ENCODE measurements at regions not wholly inside any gene's neighbourhood (a gene's known extent, or its start where the extent isn't known, plus 50 kb on each side); places are given as distances from the start of the nearest gene placed in this dataset.

DNA sequence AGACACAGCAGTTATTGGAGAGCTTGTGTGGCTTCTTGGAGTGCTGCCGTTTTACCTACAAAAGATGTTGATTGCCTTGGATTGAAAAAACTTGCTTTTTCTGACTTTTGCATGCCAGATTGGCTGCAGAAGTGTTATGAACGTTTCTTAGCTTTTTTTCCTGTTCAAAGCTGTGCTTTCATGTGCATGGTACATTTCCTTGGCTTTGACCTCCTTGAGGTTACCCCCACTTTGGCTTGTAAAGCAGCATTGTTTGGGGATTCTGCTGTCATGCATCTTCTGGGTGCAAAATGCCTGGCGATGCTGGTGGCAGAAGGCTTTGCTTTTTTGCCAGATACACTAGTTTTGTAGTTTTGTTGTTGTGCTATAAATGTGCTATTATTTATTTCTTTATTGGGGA lies 80.0 kb downstream of the JRKL start:
- TF ChIP-seq, protein P1, sequence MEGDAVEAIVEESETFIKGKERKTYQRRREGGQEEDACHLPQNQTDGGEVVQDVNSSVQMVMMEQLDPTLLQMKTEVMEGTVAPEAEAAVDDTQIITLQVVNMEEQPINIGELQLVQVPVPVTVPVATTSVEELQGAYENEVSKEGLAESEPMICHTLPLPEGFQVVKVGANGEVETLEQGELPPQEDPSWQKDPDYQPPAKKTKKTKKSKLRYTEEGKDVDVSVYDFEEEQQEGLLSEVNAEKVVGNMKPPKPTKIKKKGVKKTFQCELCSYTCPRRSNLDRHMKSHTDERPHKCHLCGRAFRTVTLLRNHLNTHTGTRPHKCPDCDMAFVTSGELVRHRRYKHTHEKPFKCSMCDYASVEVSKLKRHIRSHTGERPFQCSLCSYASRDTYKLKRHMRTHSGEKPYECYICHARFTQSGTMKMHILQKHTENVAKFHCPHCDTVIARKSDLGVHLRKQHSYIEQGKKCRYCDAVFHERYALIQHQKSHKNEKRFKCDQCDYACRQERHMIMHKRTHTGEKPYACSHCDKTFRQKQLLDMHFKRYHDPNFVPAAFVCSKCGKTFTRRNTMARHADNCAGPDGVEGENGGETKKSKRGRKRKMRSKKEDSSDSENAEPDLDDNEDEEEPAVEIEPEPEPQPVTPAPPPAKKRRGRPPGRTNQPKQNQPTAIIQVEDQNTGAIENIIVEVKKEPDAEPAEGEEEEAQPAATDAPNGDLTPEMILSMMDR (conservative IDR thresholded peaks at IDR 0.05; ENCODE audit: low read depth in 2 of 2), result no peak
- no peak for TF ChIP-seq EZH2phosphoT487 (IDR thresholded peaks at IDR 0.05; ENCODE audit: unreplicated experiment)
- TF ChIP-seq JUNB (IDR thresholded peaks at IDR 0.05; ENCODE audit: unreplicated experiment), result no peak
- no peak for TF ChIP-seq EZH2 (IDR thresholded peaks at IDR 0.05; ENCODE audit: low read depth, unreplicated experiment)
- TF ChIP-seq, protein P2, sequence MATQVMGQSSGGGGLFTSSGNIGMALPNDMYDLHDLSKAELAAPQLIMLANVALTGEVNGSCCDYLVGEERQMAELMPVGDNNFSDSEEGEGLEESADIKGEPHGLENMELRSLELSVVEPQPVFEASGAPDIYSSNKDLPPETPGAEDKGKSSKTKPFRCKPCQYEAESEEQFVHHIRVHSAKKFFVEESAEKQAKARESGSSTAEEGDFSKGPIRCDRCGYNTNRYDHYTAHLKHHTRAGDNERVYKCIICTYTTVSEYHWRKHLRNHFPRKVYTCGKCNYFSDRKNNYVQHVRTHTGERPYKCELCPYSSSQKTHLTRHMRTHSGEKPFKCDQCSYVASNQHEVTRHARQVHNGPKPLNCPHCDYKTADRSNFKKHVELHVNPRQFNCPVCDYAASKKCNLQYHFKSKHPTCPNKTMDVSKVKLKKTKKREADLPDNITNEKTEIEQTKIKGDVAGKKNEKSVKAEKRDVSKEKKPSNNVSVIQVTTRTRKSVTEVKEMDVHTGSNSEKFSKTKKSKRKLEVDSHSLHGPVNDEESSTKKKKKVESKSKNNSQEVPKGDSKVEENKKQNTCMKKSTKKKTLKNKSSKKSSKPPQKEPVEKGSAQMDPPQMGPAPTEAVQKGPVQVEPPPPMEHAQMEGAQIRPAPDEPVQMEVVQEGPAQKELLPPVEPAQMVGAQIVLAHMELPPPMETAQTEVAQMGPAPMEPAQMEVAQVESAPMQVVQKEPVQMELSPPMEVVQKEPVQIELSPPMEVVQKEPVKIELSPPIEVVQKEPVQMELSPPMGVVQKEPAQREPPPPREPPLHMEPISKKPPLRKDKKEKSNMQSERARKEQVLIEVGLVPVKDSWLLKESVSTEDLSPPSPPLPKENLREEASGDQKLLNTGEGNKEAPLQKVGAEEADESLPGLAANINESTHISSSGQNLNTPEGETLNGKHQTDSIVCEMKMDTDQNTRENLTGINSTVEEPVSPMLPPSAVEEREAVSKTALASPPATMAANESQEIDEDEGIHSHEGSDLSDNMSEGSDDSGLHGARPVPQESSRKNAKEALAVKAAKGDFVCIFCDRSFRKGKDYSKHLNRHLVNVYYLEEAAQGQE (IDR thresholded peaks at IDR 0.05; ENCODE audit: unreplicated experiment), result no peak

Measured in GM23338 (cell line).